ENCODE measurements at regions not wholly inside any gene's neighbourhood (a gene's known extent, or its start where the extent isn't known, plus 50 kb on each side); places are given as distances from the start of the nearest gene placed in this dataset.

- TF ChIP-seq CTCF (IDR thresholded peaks at IDR 0.05; ENCODE audit: control extremely low read depth in 1 of 3, insufficient read depth in 1 of 3, low read depth in 1 of 3, low read length in 3 of 3) (no peak), NRF1 (IDR thresholded peaks at IDR 0.05; ENCODE audit: low read depth, low read length) (no peak), RNF2 (IDR thresholded peaks at IDR 0.05; ENCODE audit: borderline replicate concordance, low read depth, low read length, missing control alignments, poor library complexity, severe bottlenecking) (no peak), ZNF274 (IDR thresholded peaks at IDR 0.05; ENCODE audit: borderline replicate concordance, extremely low read depth, low read length) (no peak), KDM5A (IDR thresholded peaks at IDR 0.05; ENCODE audit: low read length) (no peak), CHD1 (IDR thresholded peaks at IDR 0.05; ENCODE audit: low read depth, low read length) (no peak), CEBPB (IDR thresholded peaks at IDR 0.05; ENCODE audit: low read depth, low read length) (no peak), KDM1A (IDR thresholded peaks at IDR 0.05; ENCODE audit: borderline replicate concordance, low read length) (no peak), JUN (IDR thresholded peaks at IDR 0.05; ENCODE audit: low read depth, low read length) (no peak), TEAD4 (IDR thresholded peaks at IDR 0.05; ENCODE audit: low read depth, low read length) (no peak)
- TF ChIP-seq, protein P1, sequence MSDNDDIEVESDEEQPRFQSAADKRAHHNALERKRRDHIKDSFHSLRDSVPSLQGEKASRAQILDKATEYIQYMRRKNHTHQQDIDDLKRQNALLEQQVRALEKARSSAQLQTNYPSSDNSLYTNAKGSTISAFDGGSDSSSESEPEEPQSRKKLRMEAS (IDR thresholded peaks at IDR 0.05): no peak
Observed at GRCh38 chr7:115864082-115864481, 166.5 kb downstream of the TFEC start.
